Duodenal mucosa (tissue), 2 donors: ENCODE measurements at regions not wholly inside any gene's neighbourhood (a gene's known extent, or its start where the extent isn't known, plus 50 kb on each side); places are given as distances from the start of the nearest gene placed in this dataset.
"Not testable (repeated sequence)": the region's sequence is repeated elsewhere in the genome, so short reads cannot be mapped to it uniquely, and the experiment has no call there.

Source experiments
- H3K27ac ChIP-seq: one replicate; pipeline ENCODE4 v1.7.0; 2013; ENCODE audit warnings: low read depth, low read length
- H3K27me3 ChIP-seq, 2 donors: one replicate each; pipeline ENCODE4 v1.7.0; 2013; ENCODE audit warnings: low read length in 2 of 2, control low read depth in 1 of 2; ENCODE audit not compliant: insufficient read depth in 2 of 2, control insufficient read depth in 1 of 2
- H3K36me3 ChIP-seq, 2 donors: one replicate each; pipeline ENCODE4 v1.7.0; 2013; ENCODE audit warnings: low read length in 2 of 2, control low read depth in 1 of 2; ENCODE audit not compliant: insufficient read depth in 2 of 2, control insufficient read depth in 1 of 2
- H3K4me1 ChIP-seq, 2 donors: one replicate each; pipeline ENCODE4 v1.7.0; 2013; ENCODE audit warnings: low read length in 2 of 2, control low read depth in 1 of 2; ENCODE audit not compliant: insufficient read depth in 2 of 2, control insufficient read depth in 1 of 2
- H3K4me3 ChIP-seq, 2 donors: one replicate each; pipeline ENCODE4 v1.7.0; 2013; ENCODE audit warnings: low read length in 2 of 2, low read depth in 1 of 2
- H3K9ac ChIP-seq, 2 donors: one replicate each; pipeline ENCODE4 v1.7.0; 2013; ENCODE audit warnings: low read length in 2 of 2, low read depth in 1 of 2
- H3K9me3 ChIP-seq, 2 donors: one replicate each; pipeline ENCODE4 v1.7.0; 2013; ENCODE audit warnings: low read length in 2 of 2, control low read depth in 1 of 2; ENCODE audit not compliant: control insufficient read depth in 1 of 2

- Histone ChIP-seq H3K4me3 (no peak overlapping the region), H3K9me3 (peaks cover 3 to 13% of the 10 kb centered on the region in 2 donors), H3K4me1 (no peaks in the 10 kb centered on the region), H3K27me3 (no peaks in the 10 kb centered on the region), H3K9ac (no peak overlapping the region), H3K27ac (no peak overlapping the region), H3K36me3 (no peaks in the 10 kb centered on the region)
Observed at GRCh38 chr15:24224161-24224560, 451.4 kb upstream of the NPAP1 start.

GRCh38 chr15:24228922-24229321 lies 446.7 kb upstream of the NPAP1 start:
- not testable (repeated sequence) for H3K4me3 ChIP-seq, H3K36me3 ChIP-seq, H3K9me3 ChIP-seq, H3K9ac ChIP-seq, H3K4me1 ChIP-seq, H3K27me3 ChIP-seq, H3K27ac ChIP-seq

- H3K9ac ChIP-seq, H3K27ac ChIP-seq, H3K36me3 ChIP-seq, H3K4me1 ChIP-seq, H3K4me3 ChIP-seq, H3K27me3 ChIP-seq, H3K9me3 ChIP-seq: not testable (repeated sequence)
Observed at GRCh38 chr15:24233134-24233533, 442.4 kb upstream of the NPAP1 start.

DNA sequence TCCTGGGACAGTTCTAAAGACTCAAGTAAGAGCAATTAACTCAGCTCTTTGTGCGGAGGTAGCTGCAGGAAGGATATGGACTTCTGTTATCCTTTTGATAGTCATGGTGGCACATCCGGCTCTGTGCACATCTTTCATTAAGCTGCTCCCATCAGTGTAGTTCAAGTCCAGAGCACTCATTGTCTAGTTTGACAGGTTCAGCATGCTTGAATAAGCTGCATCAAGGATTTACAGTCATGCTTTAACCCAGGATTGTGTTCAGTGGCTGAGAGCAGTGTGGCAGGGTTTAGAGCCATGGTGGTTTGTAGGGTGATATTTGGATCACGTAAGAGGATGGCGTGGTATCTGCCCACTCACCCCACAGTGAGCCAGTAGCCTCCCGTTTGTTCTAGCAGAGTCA lies 435.0 kb upstream of the NPAP1 start:
- not testable (repeated sequence) for H3K9ac ChIP-seq, H3K4me1 ChIP-seq, H3K4me3 ChIP-seq

GRCh38 chr15:24259106-24259505 lies 416.5 kb upstream of the NPAP1 start:
- H3K9ac ChIP-seq, H3K27ac ChIP-seq, H3K4me1 ChIP-seq, H3K36me3 ChIP-seq, H3K27me3 ChIP-seq, H3K4me3 ChIP-seq, H3K9me3 ChIP-seq: not testable (repeated sequence)

More for the DNA sequence above, 435.0 kb upstream of the NPAP1 start:
- H3K27ac ChIP-seq, H3K27me3 ChIP-seq, H3K9me3 ChIP-seq, H3K36me3 ChIP-seq: not testable (repeated sequence)

- H3K4me1 ChIP-seq, H3K9me3 ChIP-seq, H3K9ac ChIP-seq, H3K27me3 ChIP-seq, H3K27ac ChIP-seq, H3K36me3 ChIP-seq, H3K4me3 ChIP-seq: not testable (repeated sequence)
Observed at GRCh38 chr15:24260407-24260806, 415.2 kb upstream of the NPAP1 start.

- H3K4me3 ChIP-seq, H3K27ac ChIP-seq, H3K27me3 ChIP-seq, H3K4me1 ChIP-seq, H3K36me3 ChIP-seq, H3K9ac ChIP-seq, H3K9me3 ChIP-seq: not testable (repeated sequence)
Observed at GRCh38 chr15:24260854-24261253, 414.7 kb upstream of the NPAP1 start.

DNA sequence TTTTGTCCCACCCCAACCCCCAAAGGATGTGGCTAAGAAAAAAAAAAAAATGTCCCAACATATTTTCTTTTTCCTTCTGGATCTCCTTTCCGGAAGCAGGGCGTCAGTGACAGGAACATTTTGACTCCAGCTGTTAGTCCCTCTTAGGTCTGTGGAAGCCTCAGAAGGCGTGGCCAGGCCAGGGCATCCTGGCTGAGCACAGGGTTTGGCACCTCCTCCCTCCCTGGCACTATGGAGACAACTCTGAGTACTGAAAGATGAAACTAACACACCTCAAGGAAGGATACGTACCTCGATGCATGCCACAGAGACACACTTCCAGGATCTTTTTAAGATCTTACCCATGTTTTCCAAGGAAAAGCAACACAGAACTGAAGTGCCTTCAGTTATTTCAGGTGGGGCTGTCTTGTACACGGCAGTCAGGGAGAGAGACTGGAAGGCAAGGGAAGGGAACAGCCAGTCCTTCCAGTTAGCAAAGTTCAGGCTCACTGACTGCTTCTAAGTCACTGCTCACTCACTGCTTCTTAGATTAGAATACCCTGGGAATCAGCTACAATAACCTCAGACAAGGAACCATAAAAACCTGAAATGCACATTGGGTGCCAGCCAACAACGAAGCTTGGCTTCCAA lies 406.9 kb upstream of the NPAP1 start:
- not testable (repeated sequence) for H3K27ac ChIP-seq, H3K36me3 ChIP-seq, H3K27me3 ChIP-seq, H3K9ac ChIP-seq, H3K4me3 ChIP-seq, H3K4me1 ChIP-seq
- peaks cover 4 to 14% of the 10 kb centered on the region in 2 donors for H3K9me3 ChIP-seq

- H3K27me3 ChIP-seq: no peaks in the 10 kb centered on the region
- H3K9ac ChIP-seq: no peak overlapping the region
- H3K4me3 ChIP-seq: no peak overlapping the region
- H3K27ac ChIP-seq: no peak overlapping the region
- peaks cover 4 to 14% of the 10 kb centered on the region in 2 donors for H3K9me3 ChIP-seq
- H3K4me1 ChIP-seq: no peaks in the 10 kb centered on the region
- H3K36me3 ChIP-seq: no peaks in the 10 kb centered on the region
Observed at GRCh38 chr15:24269166-24269571, 406.4 kb upstream of the NPAP1 start.

DNA sequence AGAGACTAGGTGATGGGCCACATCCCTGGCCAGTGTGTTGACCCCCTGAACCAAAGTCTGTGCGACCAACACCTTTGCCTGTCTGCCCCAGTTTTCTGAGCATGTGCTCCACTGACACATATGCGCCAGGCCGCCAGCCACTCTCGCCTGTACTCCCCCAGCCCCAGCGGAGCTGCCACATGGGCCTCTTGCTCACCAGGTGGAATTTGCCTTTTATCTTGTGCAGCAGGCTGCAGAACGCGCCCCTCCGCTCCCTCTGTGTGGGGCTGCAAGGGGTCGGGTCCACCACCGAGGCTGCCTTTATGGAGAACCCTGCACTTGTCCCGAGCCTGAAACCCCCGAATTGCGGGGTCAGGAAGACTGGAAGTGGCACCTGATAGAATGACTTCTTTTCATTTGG lies 405.7 kb upstream of the NPAP1 start:
- H3K27ac ChIP-seq: no peak overlapping the region

More for the DNA sequence above, 405.7 kb upstream of the NPAP1 start:
- Histone ChIP-seq H3K36me3 (no peaks in the 10 kb centered on the region), H3K4me3 (no peak overlapping the region), H3K9me3 (peaks cover 4 to 14% of the 10 kb centered on the region in 2 donors), H3K27me3 (no peaks in the 10 kb centered on the region), H3K4me1 (no peaks in the 10 kb centered on the region), H3K9ac (no peak overlapping the region)
